Erythroblast (primary cell): ENCODE measurements at regions not wholly inside any gene's neighbourhood (a gene's known extent, or its start where the extent isn't known, plus 50 kb on each side); places are given as distances from the start of the nearest gene placed in this dataset.

ENCODE experiments used
- GATA1 ChIP-seq: IDR thresholded peaks from 2 replicates; pipeline ENCODE4 v1.6.1; 2011; ENCODE audit warnings: low read depth, mild to moderate bottlenecking, control low read depth, low read length, moderate library complexity
- POLR2A ChIP-seq: IDR thresholded peaks from 2 replicates; pipeline ENCODE4 v1.6.1; 2011; ENCODE audit warnings: mild to moderate bottlenecking, low read length

- TF ChIP-seq POLR2A = no peak
- no peak for TF ChIP-seq GATA1
These were observed 243.9 kb downstream of the TLE1 start for GRCh38 chr9:81445331-81445921.
